ENCODE measurements at regions not wholly inside any gene's neighbourhood (a gene's known extent, or its start where the extent isn't known, plus 50 kb on each side); places are given as distances from the start of the nearest gene placed in this dataset.
A peak's percentile ranks its signal among the peaks of the same experiment; 100 is the strongest.
"Not testable (repeated sequence)": the region's sequence is repeated elsewhere in the genome, so short reads cannot be mapped to it uniquely, and the experiment has no call there.

GRCh38 chr11:134667175-134667500 is 255.1 kb upstream of the B3GAT1 start:
- no peak for DNase-seq (ENCODE audit: low read depth in 2 of 2)

GRCh38 chr11:134666273-134667174 is 254.5 kb upstream of the B3GAT1 start:
- DNase-seq (ENCODE audit: low read depth in 2 of 2) = no peak

DNA sequence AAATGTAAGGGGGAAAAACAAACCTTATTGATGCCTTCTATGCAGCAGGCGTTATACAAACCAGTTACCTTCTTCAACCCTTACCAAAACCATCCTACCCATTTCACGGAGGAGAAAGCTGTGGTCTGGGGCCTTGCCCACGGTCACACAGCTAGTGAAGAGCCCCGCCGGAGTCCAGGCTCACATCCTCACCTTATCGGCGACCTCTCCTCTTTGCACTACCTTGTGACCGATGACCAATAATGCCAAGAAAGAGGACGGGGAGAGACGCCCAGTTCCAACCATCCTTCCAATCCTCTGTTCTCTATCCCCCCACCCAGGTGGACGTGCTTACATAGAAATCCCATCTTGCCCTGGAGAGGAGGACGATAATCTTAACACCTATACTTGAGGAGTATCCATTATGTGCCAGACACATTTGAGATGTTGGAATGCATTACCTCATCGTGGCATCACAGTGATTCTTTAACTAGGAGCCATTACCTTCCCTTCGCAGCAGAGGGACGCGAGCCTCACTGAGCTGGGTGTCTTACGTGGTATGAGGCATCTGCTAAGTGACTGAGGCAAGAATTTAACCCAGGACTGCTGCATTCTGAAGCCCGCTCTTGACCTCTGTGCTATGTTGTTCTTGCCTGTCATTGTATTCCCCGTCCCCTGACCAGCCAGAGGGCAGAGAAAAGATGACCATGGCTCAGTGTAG is 253.7 kb upstream of the B3GAT1 start:
- no peak for DNase-seq (ENCODE audit: low read depth in 2 of 2)

DNA sequence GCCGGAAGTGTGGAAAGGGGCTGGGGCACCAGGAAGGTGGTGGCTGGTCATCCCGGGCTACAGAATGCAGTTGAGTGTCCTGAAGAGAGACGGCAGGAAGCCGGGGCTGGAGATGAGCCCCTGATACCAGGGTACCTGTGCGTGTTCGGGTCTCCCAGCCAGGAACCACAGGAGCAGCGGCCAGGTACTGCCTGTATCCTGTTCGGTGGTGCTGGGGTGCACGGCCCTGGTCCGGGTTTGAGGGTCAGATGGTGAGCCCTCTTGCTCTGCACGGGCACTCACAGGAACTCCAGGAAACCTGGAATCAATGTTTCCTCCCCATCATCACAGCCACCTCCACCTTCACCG is 253.1 kb upstream of the B3GAT1 start:
- DNase-seq (ENCODE audit: low read depth in 2 of 2) = no peak

DNA sequence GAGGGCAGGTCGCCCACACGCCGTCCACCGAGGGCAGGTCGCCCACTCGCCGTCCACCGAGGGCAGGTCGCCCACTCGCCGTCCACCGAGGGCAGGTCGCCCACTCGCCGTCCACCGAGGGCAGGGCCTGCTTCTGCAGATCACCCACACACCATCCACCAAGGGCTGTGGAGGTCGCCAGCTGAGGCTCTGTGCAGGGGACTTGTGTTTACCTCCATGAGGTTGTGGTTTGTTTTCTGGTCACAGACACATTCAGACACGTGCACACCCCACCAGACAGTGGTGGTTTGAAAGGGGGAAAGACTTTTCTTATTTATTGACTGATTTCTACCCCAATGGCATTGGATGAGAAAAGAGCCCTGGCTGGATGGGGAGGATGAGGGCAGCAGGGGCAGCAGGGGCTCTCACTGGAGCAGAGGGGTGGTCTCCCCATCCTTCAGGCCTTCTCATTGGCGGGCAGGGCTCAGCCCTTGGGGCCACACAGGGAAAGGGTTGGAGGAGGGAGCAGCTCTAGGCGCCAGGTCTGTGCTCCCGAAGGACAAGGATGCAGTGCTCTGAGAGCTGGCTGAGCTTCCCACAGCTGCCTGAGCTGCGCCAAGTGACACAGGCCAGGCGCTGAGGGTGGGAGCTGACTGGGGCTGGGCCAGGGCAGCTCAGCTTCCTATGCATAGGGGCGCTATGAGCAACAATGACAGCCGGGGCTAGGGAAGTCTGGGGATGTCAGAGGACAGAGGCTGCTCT is 252.6 kb upstream of the B3GAT1 start:
- no peak for DNase-seq (ENCODE audit: low read depth in 2 of 2)

DNA sequence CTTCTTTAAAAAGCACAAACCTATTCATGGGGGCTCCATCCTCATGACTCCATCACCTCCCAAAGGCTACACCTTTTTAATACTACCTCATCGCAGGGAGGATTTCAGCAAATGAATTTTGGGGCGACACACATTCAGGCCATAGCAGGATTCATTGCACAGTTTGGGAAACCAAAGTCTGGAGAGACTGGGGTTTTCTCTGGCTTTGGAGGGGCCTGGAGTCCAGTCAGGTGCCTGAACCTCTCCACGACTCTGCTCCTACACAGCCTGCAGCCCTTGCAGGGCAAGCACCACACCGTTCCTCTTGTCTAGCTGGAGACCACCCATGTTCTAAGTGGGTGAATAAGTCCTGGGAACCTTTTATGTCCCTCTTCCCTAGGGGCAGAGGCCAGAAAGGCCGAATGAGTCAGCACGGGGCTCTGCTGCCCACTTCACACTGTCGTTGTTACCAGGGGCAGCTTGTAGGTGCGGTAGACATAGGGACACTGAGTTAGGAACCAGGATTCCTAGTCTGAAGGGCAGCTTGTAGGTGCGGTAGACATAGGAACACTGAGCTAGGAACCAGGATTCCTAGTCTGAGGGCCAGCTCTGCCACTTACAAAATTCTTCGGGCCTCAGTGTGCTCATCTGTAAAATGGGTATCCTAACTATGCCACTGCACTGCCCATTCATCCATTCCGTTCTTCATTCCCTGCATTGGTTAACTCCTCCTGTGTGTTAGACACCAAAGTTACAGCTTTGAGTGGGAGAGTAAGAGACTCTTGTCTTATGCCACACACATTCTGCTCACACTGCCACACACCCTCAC is 251.7 kb upstream of the B3GAT1 start:
- no peak for DNase-seq (ENCODE audit: low read depth in 2 of 2)

- DNase-seq (ENCODE audit: low read depth in 2 of 2) = no peak
These were observed 250.8 kb upstream of the B3GAT1 start for GRCh38 chr11:134662629-134663360.

DNA sequence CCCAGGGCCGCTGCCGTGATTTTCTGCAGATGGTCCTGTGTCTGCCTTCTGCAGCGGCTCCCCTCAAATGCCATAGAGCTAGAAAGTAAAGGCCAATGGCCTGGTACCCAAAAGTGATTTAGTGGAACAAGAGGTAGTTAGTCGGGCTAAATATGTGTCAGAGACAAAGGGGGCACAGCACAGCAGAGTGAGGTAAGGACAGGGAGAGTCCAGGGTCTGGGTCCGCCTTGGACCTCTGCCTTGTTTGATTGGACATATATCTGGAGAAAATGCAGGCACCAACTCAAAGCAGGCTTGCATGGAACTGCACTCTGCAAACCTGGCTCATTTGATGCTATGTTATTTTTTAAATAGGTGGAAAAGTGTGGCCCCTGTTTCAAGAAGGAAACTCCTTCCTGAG is 249.6 kb upstream of the B3GAT1 start:
- DNase-seq (ENCODE audit: low read depth in 2 of 2) = no peak

- DNase-seq (ENCODE audit: low read depth in 2 of 2) = no peak
These were observed 248.4 kb upstream of the B3GAT1 start for GRCh38 chr11:134660416-134660815.

GRCh38 chr11:134659882-134660281 is 247.8 kb upstream of the B3GAT1 start:
- no peak for DNase-seq (ENCODE audit: low read depth in 2 of 2)

- DNase-seq (ENCODE audit: low read depth in 2 of 2) = no peak
These were observed 246.6 kb upstream of the B3GAT1 start for GRCh38 chr11:134658481-134659225.

DNA sequence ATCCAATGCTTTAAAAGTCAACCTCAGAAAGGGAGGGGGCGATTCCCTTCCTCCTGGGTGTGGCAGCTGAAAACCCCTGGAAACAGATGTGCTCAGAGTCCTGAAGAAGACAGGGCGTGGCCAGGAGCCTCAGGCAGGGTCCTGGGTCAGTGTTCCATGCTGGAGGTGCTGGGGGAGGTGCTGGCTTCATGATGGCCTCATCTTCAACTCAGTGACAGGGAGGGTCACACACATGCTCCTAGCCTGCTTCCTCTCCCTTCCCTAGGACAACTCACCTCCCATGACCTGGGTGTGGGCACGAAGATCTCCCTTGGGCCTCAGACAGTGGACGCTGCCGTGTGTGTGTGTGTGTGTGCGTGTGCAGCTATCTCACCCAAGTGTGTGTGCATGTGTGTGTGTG is 245.6 kb upstream of the B3GAT1 start:
- no peak for DNase-seq (ENCODE audit: low read depth in 2 of 2)

GRCh38 chr11:134656861-134657540 is 245.0 kb upstream of the B3GAT1 start:
- DNase-seq (ENCODE audit: low read depth in 2 of 2) = no peak

DNA sequence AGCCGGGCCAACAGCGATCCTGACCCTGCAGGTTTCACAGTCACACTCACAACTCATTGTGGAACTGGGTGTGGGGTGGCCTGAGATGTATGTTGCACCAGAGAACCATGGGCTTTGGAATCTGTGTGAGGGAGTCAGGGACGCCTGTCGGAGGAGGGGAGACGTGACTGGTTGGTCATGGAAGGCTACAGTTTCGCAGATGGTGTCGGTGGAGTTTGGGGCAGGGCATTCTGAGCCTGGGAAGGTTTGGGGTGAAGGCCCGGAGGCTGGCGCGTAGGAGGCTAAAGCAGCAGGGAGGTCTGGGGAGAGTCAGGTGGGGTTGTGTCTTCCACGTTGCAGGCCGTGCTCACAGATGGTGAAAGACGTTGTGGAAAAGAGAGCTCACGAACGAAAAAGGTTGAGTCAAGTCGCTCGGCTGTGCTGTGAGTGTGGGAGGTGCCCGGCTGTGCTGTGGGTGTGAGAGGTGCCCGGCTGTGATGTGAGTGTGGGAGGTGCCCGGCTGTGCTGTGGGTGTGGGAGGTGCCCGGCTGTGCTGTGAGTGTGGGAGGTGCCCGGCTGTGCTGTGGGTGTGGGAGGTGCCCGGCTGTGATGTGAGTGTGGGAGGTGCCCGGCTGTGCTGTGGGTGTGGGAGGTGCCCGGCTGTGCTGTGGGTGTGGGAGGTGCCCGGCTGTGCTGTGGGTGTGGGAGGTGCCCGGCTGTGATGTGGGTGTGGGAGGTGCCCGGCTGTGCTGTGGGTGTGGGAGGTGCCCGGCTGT is 244.2 kb upstream of the B3GAT1 start:
- DNase-seq (ENCODE audit: low read depth in 2 of 2) = not testable (repeated sequence)

- no peak for DNase-seq (ENCODE audit: low read depth in 2 of 2)
These were observed 243.3 kb upstream of the B3GAT1 start for GRCh38 chr11:134655189-134655989.

GRCh38 chr11:134654161-134654915 is 242.3 kb upstream of the B3GAT1 start:
- peak; percentile 20 to 21 for DNase-seq (ENCODE audit: low read depth in 2 of 2)

- no peak for DNase-seq (ENCODE audit: low read depth in 2 of 2)
These were observed 240.7 kb upstream of the B3GAT1 start for GRCh38 chr11:134652586-134653255.

Measured in activated CD4-positive, alpha-beta T cell treated with anti-CD3 and anti-CD28 coated beads for 24 hours (primary cell).